GM19025 (cell line): ENCODE measurements at regions not wholly inside any gene's neighbourhood (a gene's known extent, or its start where the extent isn't known, plus 50 kb on each side); places are given as distances from the start of the nearest gene placed in this dataset.
A peak's percentile ranks its signal among the peaks of the same experiment; 100 is the strongest.
"Not testable (repeated sequence)": the region's sequence is repeated elsewhere in the genome, so short reads cannot be mapped to it uniquely, and the experiment has no call there.

Experiments used
- ATAC-seq: cut with Tn5 transposase; IDR thresholded peaks from one replicate; pipeline ENCODE4 v1.9.1; 2021; ENCODE audit warnings: mild to moderate bottlenecking, low read depth, moderate library complexity; ENCODE audit not compliant: unreplicated experiment

DNA sequence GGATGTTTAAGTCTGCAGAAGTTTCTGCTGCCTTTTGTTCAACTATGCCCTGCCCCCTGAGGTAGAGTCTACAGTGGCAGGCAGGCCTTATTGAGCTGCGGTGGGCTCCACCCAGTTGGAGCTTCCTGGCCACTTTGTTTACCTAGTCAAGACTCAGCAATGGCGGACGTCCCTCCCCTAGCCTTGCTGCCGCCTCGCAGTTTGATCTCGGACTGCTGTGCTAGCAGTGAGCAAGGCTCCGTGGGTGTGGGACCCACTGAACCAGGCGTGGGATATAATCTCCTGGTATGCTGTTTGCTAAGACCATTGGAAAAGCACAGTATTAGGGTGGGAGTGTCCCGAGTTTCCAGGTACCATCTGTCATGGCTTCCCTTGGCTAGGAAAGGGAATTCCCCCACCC lies 79.4 kb upstream of the RPS6KA6 start:
- not testable (repeated sequence) for ATAC-seq

DNA sequence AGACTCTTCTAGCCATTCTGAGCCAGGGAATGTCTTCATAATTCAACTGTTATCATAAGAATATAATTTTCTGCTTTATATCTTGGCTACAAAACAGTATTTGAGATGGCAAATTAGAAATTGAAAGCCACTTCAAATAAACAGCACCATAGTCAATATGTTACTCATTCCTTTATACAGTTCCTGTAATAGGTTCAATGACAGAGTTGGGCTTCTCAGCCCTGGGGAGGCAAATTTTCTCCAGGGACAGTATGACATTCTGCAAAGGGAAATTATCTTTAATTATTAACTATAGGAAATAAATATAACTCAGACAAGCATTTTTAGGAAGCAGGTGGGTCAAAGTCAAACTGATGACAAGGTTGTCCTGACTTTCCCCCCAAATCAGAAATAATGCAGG lies 71.9 kb upstream of the RPS6KA6 start:
- peak; percentile 49 for ATAC-seq

- no peak for ATAC-seq
Observed at GRCh38 chrX:84258708-84259107, 70.7 kb upstream of the RPS6KA6 start.

DNA sequence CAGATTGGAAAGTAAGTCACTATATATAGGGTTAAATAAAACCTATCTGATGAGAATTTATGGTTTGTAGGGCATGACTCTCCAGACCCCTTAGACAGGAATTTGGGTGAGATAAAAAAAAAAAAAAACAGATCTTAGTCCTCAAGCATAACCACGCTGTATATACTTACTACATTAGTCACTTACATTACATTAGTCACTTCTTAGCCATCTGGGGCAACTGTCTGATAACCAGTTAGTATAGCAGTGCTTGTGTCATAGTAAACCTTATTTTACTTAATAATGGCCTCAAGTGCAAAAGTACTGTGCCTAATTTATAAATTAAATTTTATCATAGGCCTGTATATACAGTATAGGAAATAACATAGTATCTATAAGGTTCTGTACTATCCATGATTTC lies 60.2 kb upstream of the RPS6KA6 start:
- no peak for ATAC-seq

DNA sequence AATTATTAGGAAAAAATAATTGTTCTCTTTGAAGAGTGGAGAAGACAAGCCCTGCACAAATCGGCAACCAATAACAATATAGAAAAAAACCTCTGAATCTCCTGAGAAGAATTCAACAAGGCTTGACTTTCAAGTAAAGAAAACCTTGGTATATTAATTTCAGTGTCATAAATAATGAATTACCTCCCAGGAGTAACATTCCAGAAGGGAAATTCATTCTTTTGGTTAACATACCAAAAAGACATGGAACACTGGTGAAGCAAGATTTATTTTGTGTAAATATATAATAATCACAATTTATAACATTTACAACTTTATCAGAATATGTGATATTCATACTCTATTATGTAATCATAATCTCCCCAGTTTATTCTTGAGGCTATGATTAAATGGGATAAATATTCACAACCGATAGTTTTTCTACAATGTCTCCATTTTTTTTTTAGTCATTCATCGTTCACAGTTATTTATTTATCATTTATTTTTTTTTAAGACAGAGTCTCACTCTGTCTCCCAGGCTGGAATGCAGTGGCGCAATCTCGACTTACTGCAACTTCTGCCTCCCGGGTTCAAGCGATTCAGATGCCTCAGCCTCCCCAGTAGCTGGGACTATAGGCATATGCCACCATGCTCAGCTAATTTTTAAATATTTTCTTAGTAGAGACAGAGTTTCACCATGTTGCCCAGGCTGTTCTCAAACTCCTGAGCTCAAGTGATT lies 53.0 kb upstream of the RPS6KA6 start:
- ATAC-seq = no peak
